ENCODE measurements at regions not wholly inside any gene's neighbourhood (a gene's known extent, or its start where the extent isn't known, plus 50 kb on each side); places are given as distances from the start of the nearest gene placed in this dataset.

DNA sequence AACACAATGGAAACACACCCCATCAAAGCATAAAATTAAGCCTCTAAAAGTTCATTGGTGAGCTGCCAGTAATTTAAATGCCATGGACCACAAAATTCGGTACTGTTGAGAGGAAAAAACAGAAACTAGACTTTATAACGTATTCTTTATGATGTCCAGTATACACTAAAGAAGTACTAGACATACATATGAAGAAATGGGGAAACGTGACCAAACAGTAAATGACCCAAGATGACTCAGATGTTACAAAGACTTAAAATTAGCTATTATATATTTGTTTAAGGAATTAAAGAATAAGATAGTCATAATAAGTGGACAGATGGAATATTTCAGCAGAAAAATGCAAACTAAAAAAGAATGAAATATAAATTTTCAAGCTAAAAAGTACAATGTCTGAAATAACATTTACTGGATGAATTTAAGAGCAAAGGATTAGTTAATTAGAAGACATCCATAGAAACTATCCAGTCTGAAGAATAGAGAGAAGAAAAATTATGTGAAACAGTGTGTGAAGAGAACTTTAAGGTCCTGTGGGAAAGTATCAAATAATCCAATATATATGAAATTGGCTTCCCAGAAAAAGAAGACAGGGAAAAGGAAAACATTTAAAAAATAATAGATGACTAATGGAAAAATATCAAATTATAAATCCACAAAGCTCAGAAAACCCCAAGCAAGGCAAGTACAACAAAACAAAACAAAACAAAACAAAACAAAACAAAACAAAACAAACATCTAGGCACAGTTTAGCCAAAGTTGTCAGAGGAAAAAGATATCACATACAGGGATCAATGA lies 69.4 kb downstream of the SAMD9 start:
- Histone ChIP-seq H3K9me3 (ENCODE audit: low read length) (no peaks in the 10 kb centered on the region), H3K36me3 (ENCODE audit: insufficient read depth, low read length) (no peaks in the 10 kb centered on the region), H3K9ac (ENCODE audit: low read length) (no peak overlapping the region), H3K4me3 (ENCODE audit: low read depth in 1 of 2, low read length in 2 of 2) (no peak overlapping the region), H3K4me1 (ENCODE audit: insufficient read depth, low read length) (peaks cover 5% of the 10 kb centered on the region), H3K27me3 (ENCODE audit: control insufficient read depth in 1 of 2, insufficient read depth in 2 of 2, low read length in 2 of 2) (no peaks in the 10 kb centered on the region), H3K27ac (ENCODE audit: low read depth, low read length) (no peak overlapping the region)

GRCh38 chr7:93047514-93048099 lies 70.2 kb downstream of the SAMD9 start:
- H3K27ac ChIP-seq (ENCODE audit: low read depth, low read length): no peak overlapping the region
- H3K9me3 ChIP-seq (ENCODE audit: low read length): no peaks in the 10 kb centered on the region
- no peaks in the 10 kb centered on the region for H3K36me3 ChIP-seq (ENCODE audit: insufficient read depth, low read length)
- no peaks in the 10 kb centered on the region for H3K27me3 ChIP-seq (ENCODE audit: control insufficient read depth in 1 of 2, insufficient read depth in 2 of 2, low read length in 2 of 2)
- no peak overlapping the region for H3K4me3 ChIP-seq (ENCODE audit: low read depth in 1 of 2, low read length in 2 of 2)
- no peak overlapping the region for H3K9ac ChIP-seq (ENCODE audit: low read length)
- peaks cover 10% of the 10 kb centered on the region for H3K4me1 ChIP-seq (ENCODE audit: insufficient read depth, low read length)

DNA sequence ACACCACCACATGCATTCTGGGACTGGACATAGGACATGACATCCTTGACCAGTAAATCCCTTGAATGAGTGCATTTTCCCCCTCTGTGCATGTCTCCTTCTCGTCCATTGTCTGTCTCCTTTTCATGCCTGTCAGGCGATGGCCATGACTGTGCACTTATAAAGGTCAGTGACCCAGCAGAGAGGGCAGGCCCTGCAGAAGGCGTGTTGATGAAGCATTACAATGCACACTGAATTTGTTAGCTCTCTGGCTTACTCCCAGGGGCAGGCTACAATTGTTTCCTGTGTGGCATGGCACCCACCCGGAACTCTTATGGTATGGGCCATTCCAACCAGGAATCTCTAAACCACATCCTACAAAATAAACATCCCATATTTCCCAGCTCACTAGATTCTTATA lies 71.1 kb downstream of the SAMD9 start:
- no peaks in the 10 kb centered on the region for H3K27me3 ChIP-seq (ENCODE audit: control insufficient read depth in 1 of 2, insufficient read depth in 2 of 2, low read length in 2 of 2)
- no peak overlapping the region for H3K9ac ChIP-seq (ENCODE audit: low read length)

GRCh38 chr7:93044147-93044810 lies 73.5 kb downstream of the SAMD9 start:
- H3K27me3 ChIP-seq (ENCODE audit: control insufficient read depth in 1 of 2, insufficient read depth in 2 of 2, low read length in 2 of 2): no peaks in the 10 kb centered on the region
- H3K36me3 ChIP-seq (ENCODE audit: insufficient read depth, low read length): no peaks in the 10 kb centered on the region

More for the DNA sequence above, 71.1 kb downstream of the SAMD9 start:
- no peak overlapping the region for H3K27ac ChIP-seq (ENCODE audit: low read depth, low read length)
- peaks cover 10% of the 10 kb centered on the region for H3K4me1 ChIP-seq (ENCODE audit: insufficient read depth, low read length)
- no peaks in the 10 kb centered on the region for H3K36me3 ChIP-seq (ENCODE audit: insufficient read depth, low read length)
- H3K9me3 ChIP-seq (ENCODE audit: low read length): no peaks in the 10 kb centered on the region
- no peak overlapping the region for H3K4me3 ChIP-seq (ENCODE audit: low read depth in 1 of 2, low read length in 2 of 2)

GRCh38 chr7:93043385-93043985 lies 74.3 kb downstream of the SAMD9 start:
- no peaks in the 10 kb centered on the region for H3K36me3 ChIP-seq (ENCODE audit: insufficient read depth, low read length)
- peak overlapping the region in 1 of 2 donors; percentile 19 for H3K4me3 ChIP-seq (ENCODE audit: low read depth in 1 of 2, low read length in 2 of 2)
- H3K27ac ChIP-seq (ENCODE audit: low read depth, low read length): no peak overlapping the region
- H3K9me3 ChIP-seq (ENCODE audit: low read length): no peaks in the 10 kb centered on the region
- H3K27me3 ChIP-seq (ENCODE audit: control insufficient read depth in 1 of 2, insufficient read depth in 2 of 2, low read length in 2 of 2): no peaks in the 10 kb centered on the region
- peaks cover 10% of the 10 kb centered on the region for H3K4me1 ChIP-seq (ENCODE audit: insufficient read depth, low read length)
- no peak overlapping the region for H3K9ac ChIP-seq (ENCODE audit: low read length)

More at GRCh38 chr7:93044147-93044810, 73.5 kb downstream of the SAMD9 start:
- H3K4me1 ChIP-seq (ENCODE audit: insufficient read depth, low read length): peaks cover 10% of the 10 kb centered on the region
- H3K4me3 ChIP-seq (ENCODE audit: low read depth in 1 of 2, low read length in 2 of 2): no peak overlapping the region
- H3K27ac ChIP-seq (ENCODE audit: low read depth, low read length): no peak overlapping the region
- no peak overlapping the region for H3K9ac ChIP-seq (ENCODE audit: low read length)
- no peaks in the 10 kb centered on the region for H3K9me3 ChIP-seq (ENCODE audit: low read length)

GRCh38 chr7:93040355-93040754 lies 77.4 kb downstream of the SAMD9 start:
- Histone ChIP-seq H3K36me3 (ENCODE audit: insufficient read depth, low read length) (no peaks in the 10 kb centered on the region), H3K9me3 (ENCODE audit: low read length) (no peaks in the 10 kb centered on the region), H3K4me3 (ENCODE audit: low read depth in 1 of 2, low read length in 2 of 2) (no peak overlapping the region), H3K27ac (ENCODE audit: low read depth, low read length) (no peak overlapping the region), H3K27me3 (ENCODE audit: control insufficient read depth in 1 of 2, insufficient read depth in 2 of 2, low read length in 2 of 2) (no peaks in the 10 kb centered on the region), H3K4me1 (ENCODE audit: insufficient read depth, low read length) (peaks cover 10% of the 10 kb centered on the region), H3K9ac (ENCODE audit: low read length) (no peak overlapping the region)

DNA sequence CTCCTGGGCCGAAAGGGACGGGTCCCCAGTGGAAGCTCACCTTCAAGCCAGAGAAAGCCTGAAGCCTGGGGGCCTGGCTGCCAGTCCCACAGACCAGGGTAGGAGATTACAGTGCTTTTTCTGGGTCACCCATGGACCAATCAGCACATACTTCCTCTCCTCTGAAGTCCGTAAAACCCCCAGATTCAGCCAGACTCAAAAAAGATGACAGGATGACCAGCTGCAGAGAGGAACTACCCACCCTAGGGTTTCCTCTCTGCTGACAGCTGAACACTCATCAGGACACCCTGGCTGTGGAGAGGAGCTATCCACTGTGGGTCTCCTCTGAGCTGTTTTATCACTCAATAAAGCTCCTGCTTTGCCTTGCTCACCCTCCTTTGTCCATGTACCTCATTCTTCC lies 78.0 kb downstream of the SAMD9 start:
- H3K4me3 ChIP-seq (ENCODE audit: low read depth in 1 of 2, low read length in 2 of 2): no peak overlapping the region
- H3K9ac ChIP-seq (ENCODE audit: low read length): no peak overlapping the region
- H3K27me3 ChIP-seq (ENCODE audit: control insufficient read depth in 1 of 2, insufficient read depth in 2 of 2, low read length in 2 of 2): no peaks in the 10 kb centered on the region
- peaks cover 10% of the 10 kb centered on the region for H3K4me1 ChIP-seq (ENCODE audit: insufficient read depth, low read length)
- no peak overlapping the region for H3K27ac ChIP-seq (ENCODE audit: low read depth, low read length)
- H3K36me3 ChIP-seq (ENCODE audit: insufficient read depth, low read length): no peaks in the 10 kb centered on the region
- H3K9me3 ChIP-seq (ENCODE audit: low read length): no peaks in the 10 kb centered on the region

GRCh38 chr7:93039282-93039681 lies 78.5 kb downstream of the SAMD9 start:
- H3K9me3 ChIP-seq (ENCODE audit: low read length): no peaks in the 10 kb centered on the region
- no peak overlapping the region for H3K27ac ChIP-seq (ENCODE audit: low read depth, low read length)
- H3K4me3 ChIP-seq (ENCODE audit: low read depth in 1 of 2, low read length in 2 of 2): no peak overlapping the region
- H3K4me1 ChIP-seq (ENCODE audit: insufficient read depth, low read length): peaks cover 10% of the 10 kb centered on the region
- no peak overlapping the region for H3K9ac ChIP-seq (ENCODE audit: low read length)
- no peaks in the 10 kb centered on the region for H3K36me3 ChIP-seq (ENCODE audit: insufficient read depth, low read length)
- H3K27me3 ChIP-seq (ENCODE audit: control insufficient read depth in 1 of 2, insufficient read depth in 2 of 2, low read length in 2 of 2): no peaks in the 10 kb centered on the region

GRCh38 chr7:93036807-93037206 lies 81.0 kb downstream of the SAMD9 start:
- no peak overlapping the region for H3K4me3 ChIP-seq (ENCODE audit: low read depth in 1 of 2, low read length in 2 of 2)
- H3K4me1 ChIP-seq (ENCODE audit: insufficient read depth, low read length): no peaks in the 10 kb centered on the region
- no peaks in the 10 kb centered on the region for H3K36me3 ChIP-seq (ENCODE audit: insufficient read depth, low read length)
- H3K9ac ChIP-seq (ENCODE audit: low read length): no peak overlapping the region
- no peaks in the 10 kb centered on the region for H3K27me3 ChIP-seq (ENCODE audit: control insufficient read depth in 1 of 2, insufficient read depth in 2 of 2, low read length in 2 of 2)
- H3K9me3 ChIP-seq (ENCODE audit: low read length): no peaks in the 10 kb centered on the region
- H3K27ac ChIP-seq (ENCODE audit: low read depth, low read length): no peak overlapping the region

GRCh38 chr7:93036149-93036640 lies 81.6 kb downstream of the SAMD9 start:
- Histone ChIP-seq H3K36me3 (ENCODE audit: insufficient read depth, low read length) (no peaks in the 10 kb centered on the region), H3K4me3 (ENCODE audit: low read depth in 1 of 2, low read length in 2 of 2) (no peak overlapping the region), H3K27ac (ENCODE audit: low read depth, low read length) (no peak overlapping the region), H3K9me3 (ENCODE audit: low read length) (no peaks in the 10 kb centered on the region), H3K4me1 (ENCODE audit: insufficient read depth, low read length) (no peaks in the 10 kb centered on the region), H3K9ac (ENCODE audit: low read length) (no peak overlapping the region), H3K27me3 (ENCODE audit: control insufficient read depth in 1 of 2, insufficient read depth in 2 of 2, low read length in 2 of 2) (no peaks in the 10 kb centered on the region)

GRCh38 chr7:93031795-93032194 lies 86.0 kb downstream of the SAMD9 start:
- Histone ChIP-seq H3K4me1 (ENCODE audit: insufficient read depth, low read length) (no peaks in the 10 kb centered on the region), H3K27ac (ENCODE audit: low read depth, low read length) (no peak overlapping the region), H3K9me3 (ENCODE audit: low read length) (no peaks in the 10 kb centered on the region), H3K9ac (ENCODE audit: low read length) (no peak overlapping the region), H3K4me3 (ENCODE audit: low read depth in 1 of 2, low read length in 2 of 2) (no peak overlapping the region), H3K27me3 (ENCODE audit: control insufficient read depth in 1 of 2, insufficient read depth in 2 of 2, low read length in 2 of 2) (no peaks in the 10 kb centered on the region), H3K36me3 (ENCODE audit: insufficient read depth, low read length) (no peaks in the 10 kb centered on the region)

Data from muscle layer of colon (tissue), 2 donors.